GM18517 (cell line): ENCODE measurements at regions not wholly inside any gene's neighbourhood (a gene's known extent, or its start where the extent isn't known, plus 50 kb on each side); places are given as distances from the start of the nearest gene placed in this dataset.

Source experiments
- ATAC-seq: cut with Tn5 transposase; IDR thresholded peaks from one replicate; pipeline ENCODE4 v1.9.1; 2021; ENCODE audit warnings: mild to moderate bottlenecking, moderate library complexity; ENCODE audit not compliant: unreplicated experiment

GRCh38 chr2:220041447-220041846 is 414.0 kb downstream of the SLC4A3 start:
- ATAC-seq = no peak

GRCh38 chr2:220043155-220043989 is 415.9 kb downstream of the SLC4A3 start:
- ATAC-seq = no peak

GRCh38 chr2:220043990-220044335 is 416.5 kb downstream of the SLC4A3 start:
- no peak for ATAC-seq

- no peak for ATAC-seq
These were observed 417.0 kb downstream of the SLC4A3 start for GRCh38 chr2:220044383-220044782.

GRCh38 chr2:220046507-220046906 is 419.1 kb downstream of the SLC4A3 start:
- no peak for ATAC-seq

GRCh38 chr2:220051716-220052115 is 424.3 kb downstream of the SLC4A3 start:
- no peak for ATAC-seq

- ATAC-seq = no peak
These were observed 426.5 kb downstream of the SLC4A3 start for GRCh38 chr2:220053919-220054318.

GRCh38 chr2:220057391-220057790 is 430.0 kb downstream of the SLC4A3 start:
- ATAC-seq = no peak

GRCh38 chr2:220057916-220058315 is 430.5 kb downstream of the SLC4A3 start:
- no peak for ATAC-seq

- ATAC-seq = no peak
These were observed 436.9 kb downstream of the SLC4A3 start for GRCh38 chr2:220064111-220065030.

- ATAC-seq = no peak
These were observed 438.2 kb downstream of the SLC4A3 start for GRCh38 chr2:220065581-220065980.

- ATAC-seq = no peak
These were observed 441.4 kb downstream of the SLC4A3 start for GRCh38 chr2:220068846-220069245.

GRCh38 chr2:220070349-220070748 is 442.9 kb downstream of the SLC4A3 start:
- ATAC-seq = no peak

GRCh38 chr2:220071696-220072095 is 444.3 kb downstream of the SLC4A3 start:
- no peak for ATAC-seq

GRCh38 chr2:220072669-220073220 is 445.3 kb downstream of the SLC4A3 start:
- ATAC-seq = no peak

- no peak for ATAC-seq
These were observed 448.4 kb downstream of the SLC4A3 start for GRCh38 chr2:220075835-220076234.

- ATAC-seq = no peak
These were observed 449.3 kb downstream of the SLC4A3 start for GRCh38 chr2:220076734-220077133.

GRCh38 chr2:220077488-220077887 is 450.1 kb downstream of the SLC4A3 start:
- ATAC-seq = no peak

GRCh38 chr2:220078439-220078838 is 451.0 kb downstream of the SLC4A3 start:
- no peak for ATAC-seq

GRCh38 chr2:220079595-220079994 is 452.2 kb downstream of the SLC4A3 start:
- no peak for ATAC-seq

- ATAC-seq = no peak
These were observed 453.7 kb downstream of the SLC4A3 start for GRCh38 chr2:220081171-220081570.

GRCh38 chr2:220090050-220090449 is 462.6 kb downstream of the SLC4A3 start:
- ATAC-seq = no peak
